ENCODE measurements at regions not wholly inside any gene's neighbourhood (a gene's known extent, or its start where the extent isn't known, plus 50 kb on each side); places are given as distances from the start of the nearest gene placed in this dataset.
"Not testable (repeated sequence)": the region's sequence is repeated elsewhere in the genome, so short reads cannot be mapped to it uniquely, and the experiment has no call there.

GRCh38 chr1:228635304-228635703 lies 100.0 kb upstream of the RHOU start:
- not testable (repeated sequence) for TF ChIP-seq MXI1 (IDR thresholded peaks at IDR 0.05; ENCODE audit: low read depth, low read length); CTCF (IDR thresholded peaks at IDR 0.05); RCOR1 (IDR thresholded peaks at IDR 0.05; ENCODE audit: low read length); MEF2A (IDR thresholded peaks at IDR 0.05; ENCODE audit: borderline replicate concordance, low read depth); EP300 (IDR thresholded peaks at IDR 0.05; ENCODE audit: borderline replicate concordance in 1 of 2, low read depth in 1 of 2, low read length in 1 of 2); SIN3A (IDR thresholded peaks at IDR 0.05; ENCODE audit: borderline replicate concordance, low read depth, low read length); RXRA (IDR thresholded peaks at IDR 0.05; ENCODE audit: borderline replicate concordance, low read depth); MAX (IDR thresholded peaks at IDR 0.05; ENCODE audit: low read depth); NRF1 (IDR thresholded peaks at IDR 0.05; ENCODE audit: low read depth, low read length); ELF1 (IDR thresholded peaks at IDR 0.05); FOXJ3 (CRISPR knock-in tag; IDR thresholded peaks at IDR 0.05)

Measured in SK-N-SH (cell line).